NCI-H1105 (cell line): ENCODE measurements at regions not wholly inside any gene's neighbourhood (a gene's known extent, or its start where the extent isn't known, plus 50 kb on each side); places are given as distances from the start of the nearest gene placed in this dataset.
A peak's percentile ranks its signal among the peaks of the same experiment; 100 is the strongest.
"Not testable (repeated sequence)": the region's sequence is repeated elsewhere in the genome, so short reads cannot be mapped to it uniquely, and the experiment has no call there.

Source experiments
- DNase-seq: peaks from one replicate; lab custom pipeline; 2025; lab: John Stamatoyannopoulos, UW

GRCh38 chr6:50995036-50995435 is 176.4 kb downstream of the TFAP2B start:
- DNase-seq, result no peak

GRCh38 chr6:50998905-50999304 is 180.2 kb downstream of the TFAP2B start:
- DNase-seq, result no peak

GRCh38 chr6:51001399-51001798 is 182.7 kb downstream of the TFAP2B start:
- DNase-seq, result no peak

- DNase-seq, result no peak
These were observed 185.7 kb downstream of the TFAP2B start for GRCh38 chr6:51004380-51004779.

GRCh38 chr6:51005779-51006178 is 187.1 kb downstream of the TFAP2B start:
- DNase-seq, result no peak

GRCh38 chr6:51007237-51007636 is 188.6 kb downstream of the TFAP2B start:
- DNase-seq, result no peak

- not testable (repeated sequence) for DNase-seq
These were observed 190.0 kb downstream of the TFAP2B start for GRCh38 chr6:51008693-51009092.

- no peak for DNase-seq
These were observed 194.7 kb downstream of the TFAP2B start for GRCh38 chr6:51013376-51013775.

- no peak for DNase-seq
These were observed 196.7 kb downstream of the TFAP2B start for GRCh38 chr6:51015394-51015793.

GRCh38 chr6:51016489-51016888 is 197.8 kb downstream of the TFAP2B start:
- no peak for DNase-seq

- peak; percentile 46 for DNase-seq
These were observed 201.1 kb downstream of the TFAP2B start for GRCh38 chr6:51019806-51020205.

- DNase-seq, result no peak
These were observed 202.5 kb downstream of the TFAP2B start for GRCh38 chr6:51021171-51021570.

- DNase-seq, result no peak
These were observed 205.5 kb downstream of the TFAP2B start for GRCh38 chr6:51024126-51024525.

GRCh38 chr6:51025082-51025777 is 206.6 kb downstream of the TFAP2B start:
- no peak for DNase-seq

- DNase-seq, result no peak
These were observed 208.8 kb downstream of the TFAP2B start for GRCh38 chr6:51027283-51028065.

- DNase-seq, result no peak
These were observed 209.6 kb downstream of the TFAP2B start for GRCh38 chr6:51028276-51028675.

- DNase-seq, result no peak
These were observed 210.9 kb downstream of the TFAP2B start for GRCh38 chr6:51029561-51029960.

- DNase-seq, result peak; percentile 85
These were observed 226.9 kb downstream of the TFAP2B start for GRCh38 chr6:51045548-51045947.

GRCh38 chr6:51049288-51049982 is 230.8 kb downstream of the TFAP2B start:
- DNase-seq, result peak; percentile 50

GRCh38 chr6:51049983-51050877 is 231.6 kb downstream of the TFAP2B start:
- no peak for DNase-seq

GRCh38 chr6:51052716-51053115 is 234.0 kb downstream of the TFAP2B start:
- DNase-seq, result not testable (repeated sequence)

- DNase-seq, result not testable (repeated sequence)
These were observed 236.6 kb downstream of the TFAP2B start for GRCh38 chr6:51055316-51055715.
